SK-N-SH (cell line): ENCODE measurements at regions not wholly inside any gene's neighbourhood (a gene's known extent, or its start where the extent isn't known, plus 50 kb on each side); places are given as distances from the start of the nearest gene placed in this dataset.

Experiments
- CTCF ChIA-PET: fragments of 300-600, 350-600 bp; formaldehyde crosslinking; extraction: SDS; loops from one replicate; lab custom pipeline; 2021; lab: Yijun Ruan, JAX
- POLR2A ChIA-PET: fragments of 350-600 bp; sonication (Branson Sonifier 250); formaldehyde crosslinking; extraction: SDS; loops from one replicate; lab custom pipeline; 2020; ENCODE audit warnings: antibody characterized with exemption, inconsistent platforms; lab: Yijun Ruan, JAX
- DNase-seq: peaks from one replicate; pipeline ENCODE4 v3.0.0; 2012
- H2AFZ ChIP-seq: fragments of 200-600 bp; sonication (generic); 2 replicates; pipeline ENCODE4 v1.8.1; 2016; ENCODE audit warnings: antibody characterized with exemption, mild to moderate bottlenecking, low read depth
- H3F3A ChIP-seq: fragments of 200-600 bp; sonication (generic); replicated peaks from 2 replicates; pipeline ENCODE3; 2016; ENCODE audit warnings: antibody characterized with exemption, mild to moderate bottlenecking; ENCODE audit not compliant: insufficient read depth
- H3K27ac ChIP-seq, 2 experiments: fragments of 200-500 bp in 1 of 2; fragments of 200-600 bp in 1 of 2; sonication (Bioruptor generic) in 1 of 2; sonication (generic), shearing (Covaris generic) in 1 of 2; 2 replicates each; pipeline versions ENCODE4 v1.5.1 to v1.6.1; 2014 to 2016; ENCODE audit warnings: low read depth in 2 of 2, inconsistent platforms in 1 of 2, low read length in 1 of 2, mild to moderate bottlenecking in 1 of 2, mixed read lengths in 1 of 2
- H3K27me3 ChIP-seq: fragments of 200-600 bp; sonication (generic), shearing (Covaris generic); 2 replicates; pipeline ENCODE4 v1.6.1; 2016; ENCODE audit warnings: mixed run types; ENCODE audit not compliant: insufficient read depth
- H3K36me3 ChIP-seq, 2 experiments: fragments of 200-500 bp in 1 of 2; fragments of 200-600 bp in 1 of 2; sonication (Bioruptor generic) in 1 of 2; sonication (generic) in 1 of 2; replicated peaks in 1 of 2; 2 replicates each; pipeline versions ENCODE3 to v1.5.1; 2014 to 2016; ENCODE audit warnings: low read length in 1 of 2, mild to moderate bottlenecking in 1 of 2; ENCODE audit not compliant: insufficient read depth in 2 of 2, control insufficient read depth in 1 of 2
- H3K4me1 ChIP-seq, 2 experiments: fragments of 200-500 bp in 1 of 2; fragments of 200-600 bp in 1 of 2; sonication (Bioruptor generic) in 1 of 2; sonication (generic), shearing (Covaris generic) in 1 of 2; 2 replicates each; pipeline versions ENCODE4 v1.5.1 to v1.6.1; 2014 to 2016; ENCODE audit warnings: low read depth in 1 of 2, low read length in 1 of 2, mixed run types in 1 of 2; ENCODE audit not compliant: insufficient read depth in 2 of 2, control insufficient read depth in 1 of 2
- H3K4me2 ChIP-seq: fragments of 200-600 bp; sonication (generic), shearing (Covaris generic); 2 replicates; pipeline ENCODE4 v1.6.1; 2017; ENCODE audit warnings: mixed run types
- H3K4me3 ChIP-seq, 2 experiments: fragments of 200-500 bp in 1 of 2; fragments of 200-600 bp in 1 of 2; sonication (Bioruptor generic) in 1 of 2; sonication (generic), shearing (Covaris generic) in 1 of 2; 2 replicates each; pipeline versions ENCODE4 v1.5.1 to v1.8.1; 2014 to 2016; ENCODE audit warnings: low read depth in 2 of 2, inconsistent platforms in 1 of 2, low read length in 1 of 2, mild to moderate bottlenecking in 1 of 2, mixed read lengths in 1 of 2, moderate library complexity in 1 of 2
- H3K79me2 ChIP-seq: fragments of 200-600 bp; sonication (generic); 2 replicates; pipeline ENCODE4 v1.8.1; 2017; ENCODE audit warnings: mild to moderate bottlenecking; ENCODE audit not compliant: insufficient read depth
- H3K9ac ChIP-seq: fragments of 200-600 bp; sonication (generic); 2 replicates; pipeline ENCODE4 v1.6.1; 2017; ENCODE audit warnings: mixed run types
- H3K9me2 ChIP-seq: fragments of 200-600 bp; sonication (generic); 2 replicates; pipeline ENCODE4 v1.6.1; 2017; ENCODE audit warnings: mixed run types
- H3K9me3 ChIP-seq: fragments of 200-600 bp; sonication (generic); 2 replicates; pipeline ENCODE4 v1.6.1; 2017; ENCODE audit warnings: mixed run types, mild to moderate bottlenecking, moderate library complexity
- H4K20me1 ChIP-seq: fragments of 200-600 bp; sonication (generic); 2 replicates; pipeline ENCODE4 v1.6.1; 2017; ENCODE audit warnings: mild to moderate bottlenecking, mixed run types; ENCODE audit not compliant: insufficient read depth
- EZH2phosphoT487 ChIP-seq: fragments of 200-600 bp; sonication (generic); IDR thresholded peaks from 2 replicates; pipeline ENCODE4 v1.6.1; 2017; ENCODE audit warnings: low read depth, mixed run types, mild to moderate bottlenecking, antibody characterized with exemption, moderate library complexity, borderline replicate concordance
- FOSL2 ChIP-seq: IDR thresholded peaks from 2 replicates; pipeline ENCODE4 v1.4.0; 2012; ENCODE audit warnings: low read depth, mild to moderate bottlenecking, moderate library complexity, borderline replicate concordance
- FOXJ3 ChIP-seq: sonication (generic); formaldehyde crosslinking; IDR thresholded peaks from 2 replicates; pipeline ENCODE4 v1.5.1; 2020; ENCODE audit warnings: mild to moderate bottlenecking, missing genetic modification reagents
- FOXM1 ChIP-seq: IDR thresholded peaks from 2 replicates; pipeline ENCODE4 v1.4.0; 2012; ENCODE audit warnings: low read depth, mild to moderate bottlenecking
- GABPA ChIP-seq: IDR thresholded peaks from 2 replicates; pipeline ENCODE4 v1.4.0; 2012; ENCODE audit warnings: low read depth, mild to moderate bottlenecking
- GATA2 ChIP-seq: sonication (generic); formaldehyde crosslinking; IDR thresholded peaks from 2 replicates; pipeline ENCODE4 v1.5.0; 2020; ENCODE audit warnings: mild to moderate bottlenecking, missing genetic modification reagents
- MEF2A ChIP-seq: IDR thresholded peaks from 2 replicates; pipeline ENCODE4 v1.4.0; 2012; ENCODE audit warnings: low read depth, borderline replicate concordance
- MXI1 ChIP-seq: IDR thresholded peaks from 2 replicates; pipeline ENCODE4 v1.6.1; 2012; ENCODE audit warnings: mild to moderate bottlenecking, low read depth, low read length, improper control_type of control experiment
- NFIC ChIP-seq: IDR thresholded peaks from 2 replicates; pipeline ENCODE4 v1.4.0; 2012; ENCODE audit warnings: borderline replicate concordance
- NRF1 ChIP-seq: IDR thresholded peaks from 2 replicates; pipeline ENCODE4 v1.6.1; 2012; ENCODE audit warnings: low read depth, mild to moderate bottlenecking, low read length
- RAD21 ChIP-seq: IDR thresholded peaks from 2 replicates; pipeline ENCODE4 v1.6.1; 2012; ENCODE audit warnings: mild to moderate bottlenecking, low read length
- RFX5 ChIP-seq: IDR thresholded peaks from 2 replicates; pipeline ENCODE4 v1.6.1; 2012; ENCODE audit warnings: mild to moderate bottlenecking, improper control_type of control experiment, low read length
- SMC3 ChIP-seq: IDR thresholded peaks from 2 replicates; pipeline ENCODE4 v1.6.1; 2012; ENCODE audit warnings: low read depth, low read length, improper control_type of control experiment
- TCF12 ChIP-seq: IDR thresholded peaks from 2 replicates; pipeline ENCODE4 v1.4.0; 2012
- TEAD4 ChIP-seq: IDR thresholded peaks from 2 replicates; pipeline ENCODE4 v1.4.0; 2012; ENCODE audit warnings: mild to moderate bottlenecking, borderline replicate concordance; ENCODE audit not compliant: insufficient read depth
- USF1 ChIP-seq: IDR thresholded peaks from 2 replicates; pipeline ENCODE4 v1.4.0; 2012; ENCODE audit warnings: low read depth, borderline replicate concordance
- YY1 ChIP-seq: IDR thresholded peaks from 2 replicates; pipeline ENCODE4 v1.4.0; 2012; ENCODE audit warnings: low read depth, mild to moderate bottlenecking
- WGBS: methylation state at CpG from one replicate; pipeline ENCODE4 v1.1.6; 2017; ENCODE audit warnings: low lambda C conversion rate; 5-methylcytosine and 5-hydroxymethylcytosine counted together
- TF ChIP-seq, protein P1 (sequence below): IDR thresholded peaks from 2 replicates; pipeline ENCODE4 v1.4.0; 2012; ENCODE audit warnings: low read depth, borderline replicate concordance
- TF ChIP-seq, protein P2 (sequence below): fragments of 150-350 bp; IDR thresholded peaks from 2 replicates; pipeline ENCODE4 v1.6.1; 2017; ENCODE audit warnings: antibody characterized with exemption, low read length, low read depth, borderline replicate concordance
- TF ChIP-seq, protein P3 (sequence below): IDR thresholded peaks from 2 replicates; pipeline ENCODE4 v1.4.0; 2012; ENCODE audit warnings: low read depth

DNA sequence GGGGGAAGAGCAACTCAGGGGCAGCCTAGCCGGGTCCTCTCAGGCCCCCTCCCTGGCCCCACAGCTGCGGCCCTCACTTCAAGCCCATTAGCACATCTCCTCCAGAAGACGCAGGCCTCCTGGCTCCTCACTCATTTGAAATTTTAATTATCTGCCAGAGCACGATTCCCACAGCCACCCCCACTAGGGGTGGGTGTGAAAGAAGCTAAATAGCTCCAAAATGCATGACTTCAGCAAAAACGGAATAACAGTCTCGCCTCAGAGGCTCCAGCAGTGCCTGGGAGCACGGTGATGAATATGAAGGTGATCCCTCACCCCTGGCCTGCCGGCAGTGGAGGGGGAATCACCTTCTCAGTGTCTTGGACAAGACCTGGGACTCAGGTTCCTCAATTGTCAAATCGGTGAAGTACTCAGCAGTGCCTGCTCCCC, 61.1 kb upstream of the HRH2 start (continued):
- no peak for TF ChIP-seq MXI1
- TF ChIP-seq SMC3, result no peak
- no peak for TF ChIP-seq FOXM1
- TF ChIP-seq, protein P1, sequence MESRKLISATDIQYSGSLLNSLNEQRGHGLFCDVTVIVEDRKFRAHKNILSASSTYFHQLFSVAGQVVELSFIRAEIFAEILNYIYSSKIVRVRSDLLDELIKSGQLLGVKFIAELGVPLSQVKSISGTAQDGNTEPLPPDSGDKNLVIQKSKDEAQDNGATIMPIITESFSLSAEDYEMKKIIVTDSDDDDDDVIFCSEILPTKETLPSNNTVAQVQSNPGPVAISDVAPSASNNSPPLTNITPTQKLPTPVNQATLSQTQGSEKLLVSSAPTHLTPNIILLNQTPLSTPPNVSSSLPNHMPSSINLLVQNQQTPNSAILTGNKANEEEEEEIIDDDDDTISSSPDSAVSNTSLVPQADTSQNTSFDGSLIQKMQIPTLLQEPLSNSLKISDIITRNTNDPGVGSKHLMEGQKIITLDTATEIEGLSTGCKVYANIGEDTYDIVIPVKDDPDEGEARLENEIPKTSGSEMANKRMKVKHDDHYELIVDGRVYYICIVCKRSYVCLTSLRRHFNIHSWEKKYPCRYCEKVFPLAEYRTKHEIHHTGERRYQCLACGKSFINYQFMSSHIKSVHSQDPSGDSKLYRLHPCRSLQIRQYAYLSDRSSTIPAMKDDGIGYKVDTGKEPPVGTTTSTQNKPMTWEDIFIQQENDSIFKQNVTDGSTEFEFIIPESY, result no peak
- no peak for TF ChIP-seq GABPA
- TF ChIP-seq RFX5, result no peak
- TF ChIP-seq, protein P2, sequence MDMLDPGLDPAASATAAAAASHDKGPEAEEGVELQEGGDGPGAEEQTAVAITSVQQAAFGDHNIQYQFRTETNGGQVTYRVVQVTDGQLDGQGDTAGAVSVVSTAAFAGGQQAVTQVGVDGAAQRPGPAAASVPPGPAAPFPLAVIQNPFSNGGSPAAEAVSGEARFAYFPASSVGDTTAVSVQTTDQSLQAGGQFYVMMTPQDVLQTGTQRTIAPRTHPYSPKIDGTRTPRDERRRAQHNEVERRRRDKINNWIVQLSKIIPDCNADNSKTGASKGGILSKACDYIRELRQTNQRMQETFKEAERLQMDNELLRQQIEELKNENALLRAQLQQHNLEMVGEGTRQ, result no peak
- TF ChIP-seq FOSL2, result no peak
- TF ChIP-seq, all 33 proteins: peak for 0

DNA sequence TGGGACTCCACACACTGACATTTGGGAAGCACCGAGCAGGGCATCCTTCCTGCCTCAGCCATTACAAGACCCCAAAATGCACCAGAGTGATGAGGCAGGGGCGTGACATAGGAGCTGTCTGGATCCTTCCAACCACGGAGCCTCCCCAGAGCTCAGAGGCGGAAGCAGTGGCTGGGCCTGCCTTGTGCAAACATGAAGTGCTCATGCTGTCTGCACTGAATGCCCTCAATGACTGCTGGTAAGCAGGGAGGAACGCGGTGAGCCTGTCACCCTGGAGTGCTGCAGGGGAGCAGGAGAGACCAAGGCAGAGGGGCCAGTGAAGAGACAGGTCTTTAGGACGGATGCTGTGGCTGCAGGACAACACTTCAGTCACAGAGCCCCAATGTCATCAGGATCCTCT, 60.2 kb upstream of the HRH2 start:
- ChIA-PET POLR2A (no interaction called here), CTCF (interaction anchor here (1.3 kb wide), 1 partner anchor 64 kb away, joined by 3 read pairs; no protein-coding TSS in a partner anchor)
- H4K20me1 ChIP-seq, result no peaks in the 10 kb centered on the region
- H3K36me3 ChIP-seq, result no peaks in the 10 kb centered on the region
- no peak overlapping the region for H2AFZ ChIP-seq
- no peak overlapping the region for H3K4me2 ChIP-seq
- no peaks in the 10 kb centered on the region for H3K4me1 ChIP-seq
- TF ChIP-seq TEAD4 (no peak), FOXJ3 (CRISPR knock-in tag) (no peak)
- TF ChIP-seq, all 33 proteins: peak for 0
- no peaks in the 10 kb centered on the region for H3K9me3 ChIP-seq
- no peak for DNase-seq
- H3K79me2 ChIP-seq, result no peaks in the 10 kb centered on the region
- no peaks in the 10 kb centered on the region for H3K27me3 ChIP-seq
- no peak overlapping the region for H3K27ac ChIP-seq
- H3F3A ChIP-seq, result no peaks in the 10 kb centered on the region
- 47% methylated on average over 3 of the region's 7 CpGs for WGBS
- no peak overlapping the region for H3K4me3 ChIP-seq
- no peak overlapping the region for H3K9ac ChIP-seq
- no peaks in the 10 kb centered on the region for H3K9me2 ChIP-seq

- no peak overlapping the region for H3K4me3 ChIP-seq
- TF ChIP-seq FOSL2 (no peak), RFX5 (no peak), TEAD4 (no peak), GATA2 (CRISPR knock-in tag) (no peak), EZH2phosphoT487 (no peak), NFIC (no peak), RAD21 (no peak), TCF12 (no peak), NRF1 (no peak), MEF2A (no peak), USF1 (no peak), FOXM1 (no peak), YY1 (no peak)
- TF ChIP-seq, protein P3, sequence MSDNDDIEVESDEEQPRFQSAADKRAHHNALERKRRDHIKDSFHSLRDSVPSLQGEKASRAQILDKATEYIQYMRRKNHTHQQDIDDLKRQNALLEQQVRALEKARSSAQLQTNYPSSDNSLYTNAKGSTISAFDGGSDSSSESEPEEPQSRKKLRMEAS, result no peak
- TF ChIP-seq, protein P2, result no peak
- no peaks in the 10 kb centered on the region for H3K36me3 ChIP-seq
- no peaks in the 10 kb centered on the region for H3K9me3 ChIP-seq
- POLR2A ChIA-PET, result no interaction called here
- CTCF ChIA-PET, result interaction anchor here (1.0 kb wide), 1 partner anchor 64 kb away, joined by 3 read pairs; no protein-coding TSS in a partner anchor
- H3K4me1 ChIP-seq, result no peaks in the 10 kb centered on the region
- no peaks in the 10 kb centered on the region for H3K27me3 ChIP-seq
- no peak overlapping the region for H3K27ac ChIP-seq
- no peak overlapping the region for H3K9ac ChIP-seq
- 84% methylated on average over 7 of the region's 7 CpGs for WGBS
- H3K4me2 ChIP-seq, result no peak overlapping the region
- no peaks in the 10 kb centered on the region for H4K20me1 ChIP-seq
- no peak overlapping the region for H2AFZ ChIP-seq
- no peaks in the 10 kb centered on the region for H3K9me2 ChIP-seq
- no peaks in the 10 kb centered on the region for H3F3A ChIP-seq
- DNase-seq, result no peak
- no peaks in the 10 kb centered on the region for H3K79me2 ChIP-seq
These were observed 59.1 kb upstream of the HRH2 start for GRCh38 chr5:175598774-175599173.
